ENCODE measurements at regions not wholly inside any gene's neighbourhood (a gene's known extent, or its start where the extent isn't known, plus 50 kb on each side); places are given as distances from the start of the nearest gene placed in this dataset.

DNA sequence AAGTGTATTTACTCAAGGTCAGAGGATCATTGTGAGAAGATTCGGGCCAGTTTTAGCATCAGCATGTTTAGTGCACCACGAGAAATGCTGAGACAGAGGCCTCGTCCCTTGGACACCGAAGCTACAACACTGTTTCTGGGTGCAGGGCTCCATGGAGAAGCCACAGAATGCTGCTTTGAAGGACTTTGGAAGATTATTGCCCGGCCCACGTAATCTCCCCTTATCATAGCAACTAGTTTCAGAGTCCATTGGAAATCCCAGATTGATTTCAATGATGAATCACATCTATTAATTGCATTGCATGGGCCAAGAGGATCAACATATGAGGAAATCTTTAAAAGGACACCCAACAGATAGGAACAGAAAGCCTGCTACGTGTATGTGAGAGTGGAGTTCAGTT lies 156.0 kb downstream of the MAF start (continued):
- TF ChIP-seq, protein P1, sequence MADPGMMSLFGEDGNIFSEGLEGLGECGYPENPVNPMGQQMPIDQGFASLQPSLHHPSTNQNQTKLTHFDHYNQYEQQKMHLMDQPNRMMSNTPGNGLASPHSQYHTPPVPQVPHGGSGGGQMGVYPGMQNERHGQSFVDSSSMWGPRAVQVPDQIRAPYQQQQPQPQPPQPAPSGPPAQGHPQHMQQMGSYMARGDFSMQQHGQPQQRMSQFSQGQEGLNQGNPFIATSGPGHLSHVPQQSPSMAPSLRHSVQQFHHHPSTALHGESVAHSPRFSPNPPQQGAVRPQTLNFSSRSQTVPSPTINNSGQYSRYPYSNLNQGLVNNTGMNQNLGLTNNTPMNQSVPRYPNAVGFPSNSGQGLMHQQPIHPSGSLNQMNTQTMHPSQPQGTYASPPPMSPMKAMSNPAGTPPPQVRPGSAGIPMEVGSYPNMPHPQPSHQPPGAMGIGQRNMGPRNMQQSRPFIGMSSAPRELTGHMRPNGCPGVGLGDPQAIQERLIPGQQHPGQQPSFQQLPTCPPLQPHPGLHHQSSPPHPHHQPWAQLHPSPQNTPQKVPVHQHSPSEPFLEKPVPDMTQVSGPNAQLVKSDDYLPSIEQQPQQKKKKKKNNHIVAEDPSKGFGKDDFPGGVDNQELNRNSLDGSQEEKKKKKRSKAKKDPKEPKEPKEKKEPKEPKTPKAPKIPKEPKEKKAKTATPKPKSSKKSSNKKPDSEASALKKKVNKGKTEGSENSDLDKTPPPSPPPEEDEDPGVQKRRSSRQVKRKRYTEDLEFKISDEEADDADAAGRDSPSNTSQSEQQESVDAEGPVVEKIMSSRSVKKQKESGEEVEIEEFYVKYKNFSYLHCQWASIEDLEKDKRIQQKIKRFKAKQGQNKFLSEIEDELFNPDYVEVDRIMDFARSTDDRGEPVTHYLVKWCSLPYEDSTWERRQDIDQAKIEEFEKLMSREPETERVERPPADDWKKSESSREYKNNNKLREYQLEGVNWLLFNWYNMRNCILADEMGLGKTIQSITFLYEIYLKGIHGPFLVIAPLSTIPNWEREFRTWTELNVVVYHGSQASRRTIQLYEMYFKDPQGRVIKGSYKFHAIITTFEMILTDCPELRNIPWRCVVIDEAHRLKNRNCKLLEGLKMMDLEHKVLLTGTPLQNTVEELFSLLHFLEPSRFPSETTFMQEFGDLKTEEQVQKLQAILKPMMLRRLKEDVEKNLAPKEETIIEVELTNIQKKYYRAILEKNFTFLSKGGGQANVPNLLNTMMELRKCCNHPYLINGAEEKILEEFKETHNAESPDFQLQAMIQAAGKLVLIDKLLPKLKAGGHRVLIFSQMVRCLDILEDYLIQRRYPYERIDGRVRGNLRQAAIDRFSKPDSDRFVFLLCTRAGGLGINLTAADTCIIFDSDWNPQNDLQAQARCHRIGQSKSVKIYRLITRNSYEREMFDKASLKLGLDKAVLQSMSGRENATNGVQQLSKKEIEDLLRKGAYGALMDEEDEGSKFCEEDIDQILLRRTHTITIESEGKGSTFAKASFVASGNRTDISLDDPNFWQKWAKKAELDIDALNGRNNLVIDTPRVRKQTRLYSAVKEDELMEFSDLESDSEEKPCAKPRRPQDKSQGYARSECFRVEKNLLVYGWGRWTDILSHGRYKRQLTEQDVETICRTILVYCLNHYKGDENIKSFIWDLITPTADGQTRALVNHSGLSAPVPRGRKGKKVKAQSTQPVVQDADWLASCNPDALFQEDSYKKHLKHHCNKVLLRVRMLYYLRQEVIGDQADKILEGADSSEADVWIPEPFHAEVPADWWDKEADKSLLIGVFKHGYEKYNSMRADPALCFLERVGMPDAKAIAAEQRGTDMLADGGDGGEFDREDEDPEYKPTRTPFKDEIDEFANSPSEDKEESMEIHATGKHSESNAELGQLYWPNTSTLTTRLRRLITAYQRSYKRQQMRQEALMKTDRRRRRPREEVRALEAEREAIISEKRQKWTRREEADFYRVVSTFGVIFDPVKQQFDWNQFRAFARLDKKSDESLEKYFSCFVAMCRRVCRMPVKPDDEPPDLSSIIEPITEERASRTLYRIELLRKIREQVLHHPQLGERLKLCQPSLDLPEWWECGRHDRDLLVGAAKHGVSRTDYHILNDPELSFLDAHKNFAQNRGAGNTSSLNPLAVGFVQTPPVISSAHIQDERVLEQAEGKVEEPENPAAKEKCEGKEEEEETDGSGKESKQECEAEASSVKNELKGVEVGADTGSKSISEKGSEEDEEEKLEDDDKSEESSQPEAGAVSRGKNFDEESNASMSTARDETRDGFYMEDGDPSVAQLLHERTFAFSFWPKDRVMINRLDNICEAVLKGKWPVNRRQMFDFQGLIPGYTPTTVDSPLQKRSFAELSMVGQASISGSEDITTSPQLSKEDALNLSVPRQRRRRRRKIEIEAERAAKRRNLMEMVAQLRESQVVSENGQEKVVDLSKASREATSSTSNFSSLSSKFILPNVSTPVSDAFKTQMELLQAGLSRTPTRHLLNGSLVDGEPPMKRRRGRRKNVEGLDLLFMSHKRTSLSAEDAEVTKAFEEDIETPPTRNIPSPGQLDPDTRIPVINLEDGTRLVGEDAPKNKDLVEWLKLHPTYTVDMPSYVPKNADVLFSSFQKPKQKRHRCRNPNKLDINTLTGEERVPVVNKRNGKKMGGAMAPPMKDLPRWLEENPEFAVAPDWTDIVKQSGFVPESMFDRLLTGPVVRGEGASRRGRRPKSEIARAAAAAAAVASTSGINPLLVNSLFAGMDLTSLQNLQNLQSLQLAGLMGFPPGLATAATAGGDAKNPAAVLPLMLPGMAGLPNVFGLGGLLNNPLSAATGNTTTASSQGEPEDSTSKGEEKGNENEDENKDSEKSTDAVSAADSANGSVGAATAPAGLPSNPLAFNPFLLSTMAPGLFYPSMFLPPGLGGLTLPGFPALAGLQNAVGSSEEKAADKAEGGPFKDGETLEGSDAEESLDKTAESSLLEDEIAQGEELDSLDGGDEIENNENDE (IDR thresholded peaks at IDR 0.05; ENCODE audit: insufficient replicate concordance, low read length): no peak
- TF ChIP-seq POLR2AphosphoS5 (IDR thresholded peaks at IDR 0.05; ENCODE audit: low read depth, low read length) (no peak), POU5F1 (IDR thresholded peaks at IDR 0.05; ENCODE audit: low read depth, low read length) (no peak), ASH2L (IDR thresholded peaks at IDR 0.05; ENCODE audit: low read length) (no peak), KDM4A (IDR thresholded peaks at IDR 0.05; ENCODE audit: low read depth, low read length, severe bottlenecking) (no peak), TEAD4 (IDR thresholded peaks at IDR 0.05; ENCODE audit: low read depth, low read length) (no peak)

All from H1 (cell line).